Activated CD8-positive, alpha-beta T cell treated with anti-CD3 and anti-CD28 coated beads, Interleukin-2, amount 10 ng/mL, durations not matched to agents 7 days and 5 days (primary cell): ENCODE measurements at regions not wholly inside any gene's neighbourhood (a gene's known extent, or its start where the extent isn't known, plus 50 kb on each side); places are given as distances from the start of the nearest gene placed in this dataset.

ENCODE experiments used
- ATAC-seq: fragments of 150-1000 bp; cut with Tn5 transposase; one replicate; pipeline ENCODE4 v1.10.0; 2021; ENCODE audit warnings: moderate library complexity
- CTCF ChIA-PET: fragments of 350-600 bp; sonication (Branson Sonifier 250); formaldehyde crosslinking; loops from one replicate; lab custom pipeline; 2021; ENCODE audit warnings: antibody characterized with exemption; lab: Charles Lee
- POLR2A ChIA-PET: fragments of 350-600 bp; sonication (Branson Sonifier 250); formaldehyde crosslinking; loops from one replicate; lab custom pipeline; 2021; ENCODE audit warnings: antibody characterized with exemption; lab: Charles Lee
- DNase-seq: peaks from one replicate; pipeline ENCODE4 v3.0.0-alpha.2; 2020
- H3K27ac Mint-ChIP-seq: one replicate; pipeline ENCODE4 v1.8.0; 2021; ENCODE audit warnings: mild to moderate bottlenecking, mixed read lengths
- H3K27me3 Mint-ChIP-seq: one replicate; pipeline ENCODE4 v1.8.0; 2021; ENCODE audit warnings: low read depth, mixed read lengths
- H3K36me3 Mint-ChIP-seq: one replicate; pipeline ENCODE4 v1.8.0; 2021; ENCODE audit warnings: low read depth, mixed read lengths
- H3K4me1 Mint-ChIP-seq: one replicate; pipeline ENCODE4 v1.8.0; 2021; ENCODE audit warnings: low read depth, mixed read lengths
- H3K4me3 Mint-ChIP-seq: one replicate; pipeline ENCODE4 v1.8.0; 2021; ENCODE audit warnings: mild to moderate bottlenecking, mixed read lengths
- H3K9me3 Mint-ChIP-seq: one replicate; pipeline ENCODE4 v1.8.0; 2022; ENCODE audit warnings: mixed read lengths; ENCODE audit not compliant: insufficient read depth

GRCh38 chr5:114634517-114634916 is 272.6 kb downstream of the KCNN2 start:
- ChIA-PET CTCF (no interaction called here), POLR2A (no interaction called here)
- H3K27me3 Mint-ChIP-seq = no peaks in the 10 kb centered on the region
- H3K36me3 Mint-ChIP-seq = no peaks in the 10 kb centered on the region
- H3K4me3 Mint-ChIP-seq = no peak overlapping the region
- no peak for DNase-seq
- ATAC-seq = no peak
- no peak overlapping the region for H3K27ac Mint-ChIP-seq
- H3K9me3 Mint-ChIP-seq = peaks cover 5% of the 10 kb centered on the region
- no peaks in the 10 kb centered on the region for H3K4me1 Mint-ChIP-seq

GRCh38 chr5:114612406-114612805 is 250.5 kb downstream of the KCNN2 start:
- H3K27ac Mint-ChIP-seq = no peak overlapping the region
- DNase-seq (no peak), ATAC-seq (no peak)
- no peaks in the 10 kb centered on the region for H3K4me1 Mint-ChIP-seq
- CTCF ChIA-PET = no interaction called here
- POLR2A ChIA-PET = no interaction called here
- H3K36me3 Mint-ChIP-seq = no peaks in the 10 kb centered on the region
- no peak overlapping the region for H3K4me3 Mint-ChIP-seq
- no peaks in the 10 kb centered on the region for H3K27me3 Mint-ChIP-seq
- H3K9me3 Mint-ChIP-seq = peaks cover 15% of the 10 kb centered on the region

- Mint-ChIP-seq H3K27ac (no peak overlapping the region), H3K4me3 (no peak overlapping the region), H3K9me3 (peaks cover 12% of the 10 kb centered on the region), H3K36me3 (no peaks in the 10 kb centered on the region), H3K4me1 (no peaks in the 10 kb centered on the region), H3K27me3 (no peaks in the 10 kb centered on the region)
- CTCF ChIA-PET = no interaction called here
- ATAC-seq = no peak
- DNase-seq = no peak
- POLR2A ChIA-PET = no interaction called here
Observed at GRCh38 chr5:114581136-114581535, 219.3 kb downstream of the KCNN2 start.

GRCh38 chr5:114565871-114566270 is 204.0 kb downstream of the KCNN2 start:
- CTCF ChIA-PET = no interaction called here
- ATAC-seq = no peak

GRCh38 chr5:114565139-114565538 is 203.3 kb downstream of the KCNN2 start:
- Mint-ChIP-seq H3K4me1 (no peaks in the 10 kb centered on the region), H3K27me3 (no peaks in the 10 kb centered on the region), H3K9me3 (peaks cover 16% of the 10 kb centered on the region), H3K36me3 (no peaks in the 10 kb centered on the region), H3K27ac (no peak overlapping the region), H3K4me3 (no peak overlapping the region)
- ATAC-seq (no peak), DNase-seq (no peak)
- ChIA-PET POLR2A (no interaction called here), CTCF (no interaction called here)

More at GRCh38 chr5:114565871-114566270, 204.0 kb downstream of the KCNN2 start:
- POLR2A ChIA-PET = no interaction called here
- peaks cover 16% of the 10 kb centered on the region for H3K9me3 Mint-ChIP-seq
- H3K4me3 Mint-ChIP-seq = no peak overlapping the region
- no peak for DNase-seq
- H3K27me3 Mint-ChIP-seq = no peaks in the 10 kb centered on the region
- no peak overlapping the region for H3K27ac Mint-ChIP-seq
- H3K36me3 Mint-ChIP-seq = no peaks in the 10 kb centered on the region
- no peaks in the 10 kb centered on the region for H3K4me1 Mint-ChIP-seq

DNA sequence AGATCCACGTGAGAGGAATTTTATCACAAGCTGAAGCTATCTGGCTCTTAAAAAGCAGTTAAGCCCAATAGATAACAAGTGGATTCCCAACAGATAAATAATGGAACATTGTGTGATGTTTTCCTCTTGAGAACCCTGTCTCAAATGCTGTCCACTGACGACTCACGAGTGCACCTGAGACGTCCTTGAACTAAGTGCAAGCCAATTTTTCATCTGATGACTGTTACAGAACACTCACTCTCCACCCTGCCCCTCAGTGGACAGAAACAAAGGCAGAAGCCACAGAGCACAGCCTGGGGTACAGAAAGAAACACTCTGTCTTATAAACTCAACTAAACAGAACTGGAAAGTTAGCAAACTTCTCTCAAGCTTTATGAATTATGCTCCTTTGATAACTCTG is 199.5 kb downstream of the KCNN2 start:
- H3K4me3 Mint-ChIP-seq = no peak overlapping the region
- DNase-seq (no peak), ATAC-seq (no peak)
- ChIA-PET CTCF (no interaction called here), POLR2A (no interaction called here)
- no peaks in the 10 kb centered on the region for H3K4me1 Mint-ChIP-seq
- no peaks in the 10 kb centered on the region for H3K27me3 Mint-ChIP-seq
- peaks cover 12% of the 10 kb centered on the region for H3K9me3 Mint-ChIP-seq
- no peaks in the 10 kb centered on the region for H3K36me3 Mint-ChIP-seq
- no peak overlapping the region for H3K27ac Mint-ChIP-seq
